H1 (cell line): ENCODE measurements at regions not wholly inside any gene's neighbourhood (a gene's known extent, or its start where the extent isn't known, plus 50 kb on each side); places are given as distances from the start of the nearest gene placed in this dataset.

Experiments
- EGR1 ChIP-seq: IDR thresholded peaks from 2 replicates; pipeline ENCODE4 v1.6.1; 2011; ENCODE audit warnings: low read depth, low read length, borderline replicate concordance
- HDAC6 ChIP-seq: IDR thresholded peaks from one replicate; pipeline ENCODE4 v1.7.1; 2012; ENCODE audit warnings: low read depth, mild to moderate bottlenecking, inconsistent platforms, low read length, moderate library complexity
- POLR2A ChIP-seq, 2 experiments: IDR thresholded peaks; 1 replicate in 1 of 2; 2 replicates in 1 of 2; pipeline ENCODE4 v1.6.1; 2011; ENCODE audit warnings: low read depth in 2 of 2, low read length in 2 of 2, mild to moderate bottlenecking in 2 of 2; ENCODE audit errors: control extremely low read depth in 1 of 2
- POLR2AphosphoS5 ChIP-seq: IDR thresholded peaks from 2 replicates; pipeline ENCODE4 v1.6.1; 2011; ENCODE audit warnings: low read depth, low read length
- RXRA ChIP-seq: IDR thresholded peaks from 2 replicates; pipeline ENCODE4 v1.6.1; 2011; ENCODE audit warnings: low read depth, mild to moderate bottlenecking, low read length, moderate library complexity; ENCODE audit not compliant: insufficient read depth
- ZNF274 ChIP-seq: IDR thresholded peaks from 2 replicates; pipeline ENCODE4 v1.7.0; 2012; ENCODE audit warnings: low read length, borderline replicate concordance; ENCODE audit errors: extremely low read depth
- TF ChIP-seq, protein P1 (sequence below): fragments of 300-600 bp; sonication (generic); IDR thresholded peaks from 2 replicates; pipeline ENCODE4 v1.7.1; 2012; ENCODE audit warnings: low read length, moderate library complexity, mild to moderate bottlenecking, inconsistent platforms; ENCODE audit not compliant: insufficient replicate concordance

DNA sequence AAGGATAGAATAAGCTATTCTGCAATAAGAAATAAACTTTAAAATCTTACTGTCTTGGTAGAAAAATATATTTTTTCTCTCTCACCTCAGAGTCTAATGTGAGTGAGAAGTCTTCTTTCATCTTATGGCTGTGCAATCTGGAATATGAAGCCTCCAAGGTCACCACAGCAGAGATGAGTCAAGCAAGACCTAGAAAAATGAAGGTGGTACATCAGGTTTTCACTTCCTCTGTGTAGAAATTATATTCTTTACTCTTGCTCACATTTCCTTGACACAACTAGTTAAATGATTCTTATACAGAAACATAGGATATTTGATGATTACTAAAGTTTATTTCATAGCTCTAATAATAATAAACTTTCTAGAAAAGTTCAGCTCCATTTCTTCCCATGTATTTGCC lies 211.4 kb downstream of the CXXC4 start (continued):
- TF ChIP-seq, protein P1, sequence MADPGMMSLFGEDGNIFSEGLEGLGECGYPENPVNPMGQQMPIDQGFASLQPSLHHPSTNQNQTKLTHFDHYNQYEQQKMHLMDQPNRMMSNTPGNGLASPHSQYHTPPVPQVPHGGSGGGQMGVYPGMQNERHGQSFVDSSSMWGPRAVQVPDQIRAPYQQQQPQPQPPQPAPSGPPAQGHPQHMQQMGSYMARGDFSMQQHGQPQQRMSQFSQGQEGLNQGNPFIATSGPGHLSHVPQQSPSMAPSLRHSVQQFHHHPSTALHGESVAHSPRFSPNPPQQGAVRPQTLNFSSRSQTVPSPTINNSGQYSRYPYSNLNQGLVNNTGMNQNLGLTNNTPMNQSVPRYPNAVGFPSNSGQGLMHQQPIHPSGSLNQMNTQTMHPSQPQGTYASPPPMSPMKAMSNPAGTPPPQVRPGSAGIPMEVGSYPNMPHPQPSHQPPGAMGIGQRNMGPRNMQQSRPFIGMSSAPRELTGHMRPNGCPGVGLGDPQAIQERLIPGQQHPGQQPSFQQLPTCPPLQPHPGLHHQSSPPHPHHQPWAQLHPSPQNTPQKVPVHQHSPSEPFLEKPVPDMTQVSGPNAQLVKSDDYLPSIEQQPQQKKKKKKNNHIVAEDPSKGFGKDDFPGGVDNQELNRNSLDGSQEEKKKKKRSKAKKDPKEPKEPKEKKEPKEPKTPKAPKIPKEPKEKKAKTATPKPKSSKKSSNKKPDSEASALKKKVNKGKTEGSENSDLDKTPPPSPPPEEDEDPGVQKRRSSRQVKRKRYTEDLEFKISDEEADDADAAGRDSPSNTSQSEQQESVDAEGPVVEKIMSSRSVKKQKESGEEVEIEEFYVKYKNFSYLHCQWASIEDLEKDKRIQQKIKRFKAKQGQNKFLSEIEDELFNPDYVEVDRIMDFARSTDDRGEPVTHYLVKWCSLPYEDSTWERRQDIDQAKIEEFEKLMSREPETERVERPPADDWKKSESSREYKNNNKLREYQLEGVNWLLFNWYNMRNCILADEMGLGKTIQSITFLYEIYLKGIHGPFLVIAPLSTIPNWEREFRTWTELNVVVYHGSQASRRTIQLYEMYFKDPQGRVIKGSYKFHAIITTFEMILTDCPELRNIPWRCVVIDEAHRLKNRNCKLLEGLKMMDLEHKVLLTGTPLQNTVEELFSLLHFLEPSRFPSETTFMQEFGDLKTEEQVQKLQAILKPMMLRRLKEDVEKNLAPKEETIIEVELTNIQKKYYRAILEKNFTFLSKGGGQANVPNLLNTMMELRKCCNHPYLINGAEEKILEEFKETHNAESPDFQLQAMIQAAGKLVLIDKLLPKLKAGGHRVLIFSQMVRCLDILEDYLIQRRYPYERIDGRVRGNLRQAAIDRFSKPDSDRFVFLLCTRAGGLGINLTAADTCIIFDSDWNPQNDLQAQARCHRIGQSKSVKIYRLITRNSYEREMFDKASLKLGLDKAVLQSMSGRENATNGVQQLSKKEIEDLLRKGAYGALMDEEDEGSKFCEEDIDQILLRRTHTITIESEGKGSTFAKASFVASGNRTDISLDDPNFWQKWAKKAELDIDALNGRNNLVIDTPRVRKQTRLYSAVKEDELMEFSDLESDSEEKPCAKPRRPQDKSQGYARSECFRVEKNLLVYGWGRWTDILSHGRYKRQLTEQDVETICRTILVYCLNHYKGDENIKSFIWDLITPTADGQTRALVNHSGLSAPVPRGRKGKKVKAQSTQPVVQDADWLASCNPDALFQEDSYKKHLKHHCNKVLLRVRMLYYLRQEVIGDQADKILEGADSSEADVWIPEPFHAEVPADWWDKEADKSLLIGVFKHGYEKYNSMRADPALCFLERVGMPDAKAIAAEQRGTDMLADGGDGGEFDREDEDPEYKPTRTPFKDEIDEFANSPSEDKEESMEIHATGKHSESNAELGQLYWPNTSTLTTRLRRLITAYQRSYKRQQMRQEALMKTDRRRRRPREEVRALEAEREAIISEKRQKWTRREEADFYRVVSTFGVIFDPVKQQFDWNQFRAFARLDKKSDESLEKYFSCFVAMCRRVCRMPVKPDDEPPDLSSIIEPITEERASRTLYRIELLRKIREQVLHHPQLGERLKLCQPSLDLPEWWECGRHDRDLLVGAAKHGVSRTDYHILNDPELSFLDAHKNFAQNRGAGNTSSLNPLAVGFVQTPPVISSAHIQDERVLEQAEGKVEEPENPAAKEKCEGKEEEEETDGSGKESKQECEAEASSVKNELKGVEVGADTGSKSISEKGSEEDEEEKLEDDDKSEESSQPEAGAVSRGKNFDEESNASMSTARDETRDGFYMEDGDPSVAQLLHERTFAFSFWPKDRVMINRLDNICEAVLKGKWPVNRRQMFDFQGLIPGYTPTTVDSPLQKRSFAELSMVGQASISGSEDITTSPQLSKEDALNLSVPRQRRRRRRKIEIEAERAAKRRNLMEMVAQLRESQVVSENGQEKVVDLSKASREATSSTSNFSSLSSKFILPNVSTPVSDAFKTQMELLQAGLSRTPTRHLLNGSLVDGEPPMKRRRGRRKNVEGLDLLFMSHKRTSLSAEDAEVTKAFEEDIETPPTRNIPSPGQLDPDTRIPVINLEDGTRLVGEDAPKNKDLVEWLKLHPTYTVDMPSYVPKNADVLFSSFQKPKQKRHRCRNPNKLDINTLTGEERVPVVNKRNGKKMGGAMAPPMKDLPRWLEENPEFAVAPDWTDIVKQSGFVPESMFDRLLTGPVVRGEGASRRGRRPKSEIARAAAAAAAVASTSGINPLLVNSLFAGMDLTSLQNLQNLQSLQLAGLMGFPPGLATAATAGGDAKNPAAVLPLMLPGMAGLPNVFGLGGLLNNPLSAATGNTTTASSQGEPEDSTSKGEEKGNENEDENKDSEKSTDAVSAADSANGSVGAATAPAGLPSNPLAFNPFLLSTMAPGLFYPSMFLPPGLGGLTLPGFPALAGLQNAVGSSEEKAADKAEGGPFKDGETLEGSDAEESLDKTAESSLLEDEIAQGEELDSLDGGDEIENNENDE, result no peak
- TF ChIP-seq ZNF274 (no peak), RXRA (no peak), HDAC6 (no peak), POLR2A (IDR thresholded peaks at IDR 0.05; ENCODE audit: control extremely low read depth in 1 of 2, low read depth in 2 of 2, low read length in 2 of 2) (no peak), EGR1 (no peak), POLR2AphosphoS5 (no peak)
